CD4-positive, alpha-beta T cell (primary cell): ENCODE measurements at regions not wholly inside any gene's neighbourhood (a gene's known extent, or its start where the extent isn't known, plus 50 kb on each side); places are given as distances from the start of the nearest gene placed in this dataset.

Experiments
- ATAC-seq: fragments of 200-7000 bp; cut with Tn5 transposase; one replicate; pipeline ENCODE4 v1.10.0; 2022; ENCODE audit warnings: mild to moderate bottlenecking; ENCODE audit not compliant: poor library complexity
- CTCF ChIA-PET: fragments of 350-600 bp; sonication (Branson Sonifier 250); formaldehyde crosslinking; loops from one replicate; lab custom pipeline; 2021; ENCODE audit warnings: antibody characterized with exemption, inconsistent platforms; lab: Charles Lee
- POLR2A ChIA-PET: fragments of 350-600 bp; sonication (Branson Sonifier 250); formaldehyde crosslinking; loops from one replicate; lab custom pipeline; 2021; ENCODE audit warnings: antibody characterized with exemption, inconsistent platforms; lab: Charles Lee
- DNase-seq, 14 experiments: peaks; one replicate each; pipeline ENCODE4 v3.0.0-alpha.2; 2013 to 2020; ENCODE audit warnings: mixed read lengths in 2 of 14
- H3K27ac ChIP-seq, 2 donors: one replicate each; pipeline versions ENCODE4 v1.5.1 to v1.7.0; 2013; ENCODE audit warnings: low read length in 2 of 2, low read depth in 1 of 2, mild to moderate bottlenecking in 1 of 2
- H3K27me3 ChIP-seq, 2 experiments: 1 replicate in 1 of 2; 2 replicates in 1 of 2; pipeline versions ENCODE4 v1.6.1 to v1.7.0; 2013; ENCODE audit warnings: low read length in 2 of 2, control low read depth in 1 of 2, mild to moderate bottlenecking in 1 of 2, moderate library complexity in 1 of 2; ENCODE audit not compliant: insufficient read depth in 2 of 2, control insufficient read depth in 1 of 2
- H3K36me3 ChIP-seq: one replicate; pipeline ENCODE4 v1.6.1; 2013; ENCODE audit warnings: low read length, control low read depth; ENCODE audit not compliant: insufficient read depth
- H3K4me1 ChIP-seq: one replicate; pipeline ENCODE4 v1.6.1; 2013; ENCODE audit warnings: low read length, control low read depth; ENCODE audit not compliant: insufficient read depth
- H3K4me3 ChIP-seq: one replicate; pipeline ENCODE4 v1.5.1; 2013; ENCODE audit warnings: mild to moderate bottlenecking, low read length, moderate library complexity
- H3K9me3 ChIP-seq, 2 experiments: 1 replicate in 1 of 2; 2 replicates in 1 of 2; pipeline versions ENCODE4 v1.6.1 to v1.7.0; 2013; ENCODE audit warnings: low read length in 2 of 2, mild to moderate bottlenecking in 2 of 2, control low read depth in 1 of 2, moderate library complexity in 1 of 2; ENCODE audit not compliant: control insufficient read depth in 1 of 2, insufficient read depth in 1 of 2
- H3K27ac Mint-ChIP-seq: one replicate; pipeline ENCODE4 v1.8.0; 2020; ENCODE audit warnings: mixed read lengths
- H3K27me3 Mint-ChIP-seq: one replicate; pipeline ENCODE4 v1.8.0; 2021; ENCODE audit warnings: mixed read lengths
- H3K36me3 Mint-ChIP-seq: one replicate; pipeline ENCODE4 v1.8.0; 2021; ENCODE audit warnings: low read depth, mixed read lengths
- H3K4me1 Mint-ChIP-seq: one replicate; pipeline ENCODE4 v1.8.0; 2021; ENCODE audit warnings: low read depth, mixed read lengths
- H3K4me3 Mint-ChIP-seq: one replicate; pipeline ENCODE4 v1.8.0; 2020; ENCODE audit warnings: mild to moderate bottlenecking, mixed read lengths
- H3K9me3 Mint-ChIP-seq: one replicate; pipeline ENCODE4 v1.8.0; 2020; ENCODE audit warnings: mixed read lengths
- CTCF ChIP-seq: fragments of 200-600 bp; IDR thresholded peaks from one replicate; pipeline ENCODE4 v1.8.0; 2022; ENCODE audit warnings: antibody characterized with exemption, mild to moderate bottlenecking
- intact Hi-C, 2 experiments: fragments of 100-400 bp; cut with DNase I in 1 of 2; cut with micrococcal nuclease in 1 of 2; formaldehyde crosslinking; loops; one replicate each; pipeline versions ENCODE4 v1.15.1 to v1.9.0; 2023 to 2025; cut with DNase I, micrococcal nuclease

DNA sequence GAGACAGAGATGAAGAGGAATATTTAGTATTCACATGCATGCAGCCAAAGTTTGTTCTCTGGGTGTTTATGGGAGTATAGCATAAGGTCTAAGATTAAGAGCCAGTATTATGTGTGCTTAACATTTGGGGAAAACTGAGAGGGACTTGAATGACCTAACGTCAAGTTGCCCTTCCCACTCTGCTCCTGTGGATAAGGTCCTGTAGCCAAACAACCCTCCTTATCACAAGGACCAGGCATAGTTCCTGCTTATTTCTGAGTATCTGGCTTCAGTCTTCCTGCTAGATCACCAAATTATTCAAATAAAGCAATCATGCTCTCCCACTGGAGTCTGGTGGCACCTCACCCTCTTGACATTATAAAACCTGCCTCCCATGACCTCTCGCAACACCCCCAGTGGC lies 137.9 kb upstream of the SEMA3E start:
- no peaks in the 10 kb centered on the region for H3K4me1 ChIP-seq
- H3K27ac ChIP-seq = no peak overlapping the region
- peaks cover 0 to 9% of the 10 kb centered on the region in 2 experiments for H3K9me3 ChIP-seq
- no peaks in the 10 kb centered on the region for H3K36me3 ChIP-seq
- no peaks in the 10 kb centered on the region for H3K27me3 ChIP-seq
- no peaks in the 10 kb centered on the region for H3K36me3 Mint-ChIP-seq
- CTCF ChIA-PET = no interaction called here
- DNase-seq = no peak
- no peak for ATAC-seq
- no peaks in the 10 kb centered on the region for H3K27me3 Mint-ChIP-seq
- H3K4me3 Mint-ChIP-seq = no peak overlapping the region
- POLR2A ChIA-PET = no interaction called here
- no peak overlapping the region for H3K27ac Mint-ChIP-seq
- no peaks in the 10 kb centered on the region for H3K4me1 Mint-ChIP-seq
- H3K9me3 Mint-ChIP-seq = no peaks in the 10 kb centered on the region
- no peak overlapping the region for H3K4me3 ChIP-seq
- intact Hi-C loops = no loop called here
- no peak for TF ChIP-seq CTCF

DNA sequence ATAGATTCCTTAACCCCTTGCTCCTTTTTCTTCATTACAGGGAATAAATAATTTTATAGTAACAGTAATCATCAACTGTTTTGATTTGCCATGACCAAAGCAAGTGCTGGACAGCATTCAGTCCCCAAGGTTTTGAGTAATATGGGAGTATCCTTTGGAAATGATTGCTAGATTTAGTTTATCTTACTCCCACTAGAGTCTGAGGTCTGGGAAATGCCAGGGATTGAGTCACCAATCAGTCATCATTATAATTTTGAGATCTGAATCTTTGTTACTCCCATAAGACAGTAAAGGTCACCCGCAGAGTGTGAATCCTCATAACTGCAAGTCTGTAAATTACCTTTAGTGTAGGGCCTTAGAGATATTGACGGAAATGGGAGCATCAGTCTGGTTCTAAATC lies 133.7 kb upstream of the SEMA3E start:
- intact Hi-C loops = no loop called here
- H3K27me3 Mint-ChIP-seq = no peaks in the 10 kb centered on the region
- Histone ChIP-seq H3K36me3 (no peaks in the 10 kb centered on the region), H3K27me3 (no peaks in the 10 kb centered on the region), H3K4me1 (no peaks in the 10 kb centered on the region), H3K9me3 (peaks cover 0 to 3% of the 10 kb centered on the region in 2 experiments), H3K4me3 (no peak overlapping the region), H3K27ac (no peak overlapping the region)
- no peak for TF ChIP-seq CTCF
- no peak overlapping the region for H3K27ac Mint-ChIP-seq
- no peaks in the 10 kb centered on the region for H3K4me1 Mint-ChIP-seq
- CTCF ChIA-PET = no interaction called here
- no peaks in the 10 kb centered on the region for H3K36me3 Mint-ChIP-seq
- ATAC-seq (no peak), DNase-seq (no peak)
- no peak overlapping the region for H3K4me3 Mint-ChIP-seq
- no peaks in the 10 kb centered on the region for H3K9me3 Mint-ChIP-seq
- POLR2A ChIA-PET = no interaction called here

DNA sequence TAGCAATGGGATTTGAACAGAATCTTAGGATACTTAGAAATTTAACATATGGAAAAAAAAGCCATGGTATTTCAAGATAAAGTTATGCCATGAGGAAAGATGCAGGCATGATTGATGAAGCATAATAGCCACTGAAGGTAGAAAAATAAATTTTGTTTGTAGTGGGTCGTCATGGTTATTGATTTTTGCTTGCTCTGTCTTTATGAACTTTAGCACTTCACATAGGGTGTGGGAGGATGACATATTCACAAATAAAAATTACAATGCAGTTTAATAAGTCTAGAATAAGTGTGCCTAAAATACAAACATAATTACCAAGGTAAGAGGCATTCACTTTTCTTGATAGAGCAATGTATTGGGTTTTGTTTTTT lies 129.1 kb upstream of the SEMA3E start:
- Mint-ChIP-seq H3K9me3 (peaks cover 4% of the 10 kb centered on the region), H3K4me3 (no peak overlapping the region), H3K27ac (no peak overlapping the region), H3K27me3 (no peaks in the 10 kb centered on the region), H3K4me1 (no peaks in the 10 kb centered on the region), H3K36me3 (no peaks in the 10 kb centered on the region)
- intact Hi-C loops = no loop called here
- H3K36me3 ChIP-seq = no peaks in the 10 kb centered on the region
- no peak overlapping the region for H3K4me3 ChIP-seq
- DNase-seq (no peak), ATAC-seq (no peak)
- no peaks in the 10 kb centered on the region for H3K27me3 ChIP-seq
- ChIA-PET CTCF (no interaction called here), POLR2A (no interaction called here)
- H3K9me3 ChIP-seq = no peaks in the 10 kb centered on the region
- TF ChIP-seq CTCF = no peak
- no peak overlapping the region for H3K27ac ChIP-seq
- H3K4me1 ChIP-seq = no peaks in the 10 kb centered on the region
